ENCODE measurements at regions not wholly inside any gene's neighbourhood (a gene's known extent, or its start where the extent isn't known, plus 50 kb on each side); places are given as distances from the start of the nearest gene placed in this dataset.
"Not testable (repeated sequence)": the region's sequence is repeated elsewhere in the genome, so short reads cannot be mapped to it uniquely, and the experiment has no call there.

- DNase-seq (ENCODE audit: insufficient read length, low spot score): no peak
- FAIRE-seq: no peak
These were observed 103.5 kb upstream of the SLC38A2 start for GRCh38 chr12:46475972-46476645.

GRCh38 chr12:46474385-46474784, 101.8 kb upstream of the SLC38A2 start:
- FAIRE-seq; DNase-seq (ENCODE audit: insufficient read length, low spot score): not testable (repeated sequence)

- no peak for DNase-seq (ENCODE audit: insufficient read length, low spot score)
These were observed 101.2 kb upstream of the SLC38A2 start for GRCh38 chr12:46473634-46474329.

DNA sequence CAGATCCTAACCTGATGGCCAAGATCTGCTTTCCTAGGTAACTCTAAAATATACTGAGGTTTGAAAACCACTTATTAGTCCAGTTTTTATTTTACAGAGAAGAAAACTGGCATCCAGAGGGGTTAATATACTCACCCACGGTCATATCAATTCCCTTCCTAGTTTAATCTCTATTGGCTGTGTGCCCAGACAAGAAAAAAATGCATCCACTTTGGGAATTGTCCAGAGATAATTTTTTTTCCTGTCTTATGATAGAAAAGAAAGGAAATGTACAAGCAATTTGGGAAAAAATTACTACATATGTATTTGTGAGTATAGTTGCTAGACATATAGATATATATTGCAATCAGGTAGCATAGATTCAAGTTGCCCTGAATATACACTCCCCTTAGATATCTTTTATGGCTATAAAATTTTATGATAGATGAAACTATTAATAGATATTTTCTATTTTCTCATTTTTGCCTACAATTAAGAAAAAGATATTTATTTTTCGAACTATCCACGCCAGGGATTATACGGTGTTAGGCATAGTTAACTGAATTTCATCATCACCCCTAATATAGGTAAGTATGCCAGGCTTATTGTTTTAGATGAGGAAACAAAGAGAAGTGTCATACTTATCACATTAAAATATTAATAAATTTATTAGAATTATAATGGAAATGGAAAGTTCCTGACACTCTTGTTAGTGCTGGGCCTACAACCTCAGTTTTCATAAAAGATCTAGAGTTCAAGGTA, 100.5 kb upstream of the SLC38A2 start:
- FAIRE-seq: peak; percentile 11
- DNase-seq (ENCODE audit: insufficient read length, low spot score): no peak

More at GRCh38 chr12:46473634-46474329, 101.2 kb upstream of the SLC38A2 start:
- peak; percentile 97 for FAIRE-seq

DNA sequence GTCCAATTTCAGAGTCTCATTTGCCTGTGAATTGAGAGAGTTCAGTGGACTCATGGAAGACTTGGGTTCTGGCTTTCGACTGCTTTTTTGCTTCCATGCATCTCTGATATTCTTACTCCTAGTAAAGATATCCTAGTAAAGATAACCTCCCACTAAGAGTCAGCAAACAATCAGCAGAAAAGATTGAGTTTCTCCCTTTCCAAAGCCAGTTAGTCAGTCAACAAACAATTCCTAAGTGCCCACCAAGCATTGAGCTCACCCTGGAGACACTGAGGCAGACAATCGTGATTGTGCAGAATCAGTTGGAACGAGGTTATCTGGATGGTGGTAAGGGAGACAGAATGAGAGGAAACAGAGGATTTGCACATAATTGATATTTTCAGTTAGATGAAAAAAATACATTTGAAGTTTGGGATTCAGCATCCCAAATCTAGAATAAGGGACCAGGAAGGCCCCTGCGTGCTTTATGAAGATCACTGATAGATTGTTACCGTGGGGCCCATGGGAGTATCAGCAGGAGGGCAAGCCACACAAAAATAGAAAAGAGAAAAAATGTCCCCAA, 99.7 kb upstream of the SLC38A2 start:
- DNase-seq (ENCODE audit: insufficient read length, low spot score): no peak
- FAIRE-seq: no peak

DNA sequence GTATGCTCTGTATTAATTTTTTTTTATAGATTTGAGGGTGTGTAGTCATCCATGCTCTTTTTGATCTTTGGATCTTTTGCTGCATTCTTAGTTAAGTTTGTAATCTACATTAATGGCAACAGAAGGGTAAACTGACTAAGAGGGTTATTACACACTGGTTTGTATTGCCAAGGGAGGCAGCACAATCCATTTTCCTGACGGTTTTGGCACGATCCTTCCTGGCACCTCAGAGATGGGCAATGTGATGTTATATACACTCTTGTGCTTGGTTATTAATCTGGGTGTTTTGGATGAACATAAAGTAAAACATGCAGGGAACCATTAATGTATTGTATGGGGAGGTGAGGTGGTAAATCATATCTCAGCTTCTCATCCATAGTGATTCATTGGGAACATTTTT, 98.8 kb upstream of the SLC38A2 start:
- DNase-seq (ENCODE audit: insufficient read length, low spot score) (no peak), FAIRE-seq (no peak)

- FAIRE-seq (peak; percentile 11), DNase-seq (ENCODE audit: insufficient read length, low spot score) (no peak)
These were observed 98.4 kb upstream of the SLC38A2 start for GRCh38 chr12:46470975-46471374.

DNA sequence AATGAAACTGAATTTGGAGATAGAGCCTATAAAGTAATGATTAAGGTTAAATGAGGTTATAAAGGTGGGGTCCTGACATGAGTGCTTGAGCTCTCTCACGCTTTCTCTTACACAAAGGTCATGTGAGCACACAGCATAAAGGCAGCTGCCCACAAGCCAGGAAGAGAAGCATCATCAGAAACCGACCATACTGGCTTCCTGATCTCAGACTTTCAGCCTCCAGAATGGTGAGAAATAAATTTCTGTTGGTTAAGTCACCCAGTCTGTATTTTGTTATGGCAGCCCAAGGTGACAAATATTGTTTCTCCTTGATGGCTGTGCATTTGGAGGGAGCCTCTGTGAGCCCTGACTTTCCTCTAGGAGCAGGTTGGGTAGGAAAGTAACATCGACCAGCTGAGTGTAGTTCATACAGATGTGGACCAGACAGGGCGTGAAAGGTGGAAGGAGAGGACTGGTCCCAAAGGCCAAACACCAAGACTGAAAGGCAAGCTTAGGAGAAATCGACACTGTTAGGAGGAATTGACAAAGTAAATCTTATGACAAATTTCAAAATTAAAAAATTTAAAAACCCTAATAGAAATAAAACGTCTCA, 97.6 kb upstream of the SLC38A2 start:
- FAIRE-seq (peak; percentile 83), DNase-seq (ENCODE audit: insufficient read length, low spot score) (no peak)

DNA sequence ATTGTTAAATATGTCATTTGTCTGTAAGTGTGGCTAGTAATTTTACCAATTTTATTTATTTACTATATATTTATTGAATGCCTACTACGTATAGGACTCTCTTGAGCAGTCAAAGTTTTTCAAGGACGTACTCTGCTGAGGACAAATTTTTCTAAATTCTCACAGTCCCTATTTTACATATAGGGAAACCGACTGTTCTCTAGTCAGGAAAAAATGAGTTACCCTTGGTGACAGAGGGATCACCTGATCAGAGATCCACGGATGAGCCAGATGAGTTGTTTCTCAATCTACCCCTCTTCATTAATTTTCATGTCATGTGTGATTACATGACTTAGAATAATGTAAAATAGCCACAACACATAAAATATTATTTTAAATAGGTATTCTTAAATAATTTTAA, 96.2 kb upstream of the SLC38A2 start:
- no peak for FAIRE-seq

GRCh38 chr12:46468160-46468559, 95.6 kb upstream of the SLC38A2 start:
- FAIRE-seq (no peak), DNase-seq (ENCODE audit: insufficient read length, low spot score) (no peak)

More for the DNA sequence above, 96.2 kb upstream of the SLC38A2 start:
- DNase-seq (ENCODE audit: insufficient read length, low spot score): no peak

GRCh38 chr12:46465307-46465706, 92.7 kb upstream of the SLC38A2 start:
- no peak for FAIRE-seq
- DNase-seq (ENCODE audit: insufficient read length, low spot score): no peak

DNA sequence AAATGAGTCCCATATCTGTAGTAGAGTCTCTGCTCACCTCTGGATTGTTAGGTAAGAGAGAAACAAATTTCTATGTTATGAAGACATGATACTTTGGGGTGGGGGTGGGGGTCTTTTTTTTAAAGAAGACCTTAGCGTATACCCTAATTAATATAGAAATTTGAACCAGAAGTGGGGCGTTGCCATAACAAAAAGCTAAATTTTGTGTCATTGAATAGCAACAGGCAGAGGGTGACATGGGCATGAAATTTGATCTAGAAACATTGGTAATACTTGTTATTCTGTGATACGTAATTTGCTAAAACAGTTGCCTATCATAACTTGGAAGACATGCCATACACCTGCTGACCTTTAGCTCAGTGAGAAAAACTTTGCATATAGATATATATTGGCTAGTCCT, 92.3 kb upstream of the SLC38A2 start:
- FAIRE-seq (no peak), DNase-seq (ENCODE audit: insufficient read length, low spot score) (no peak)

DNA sequence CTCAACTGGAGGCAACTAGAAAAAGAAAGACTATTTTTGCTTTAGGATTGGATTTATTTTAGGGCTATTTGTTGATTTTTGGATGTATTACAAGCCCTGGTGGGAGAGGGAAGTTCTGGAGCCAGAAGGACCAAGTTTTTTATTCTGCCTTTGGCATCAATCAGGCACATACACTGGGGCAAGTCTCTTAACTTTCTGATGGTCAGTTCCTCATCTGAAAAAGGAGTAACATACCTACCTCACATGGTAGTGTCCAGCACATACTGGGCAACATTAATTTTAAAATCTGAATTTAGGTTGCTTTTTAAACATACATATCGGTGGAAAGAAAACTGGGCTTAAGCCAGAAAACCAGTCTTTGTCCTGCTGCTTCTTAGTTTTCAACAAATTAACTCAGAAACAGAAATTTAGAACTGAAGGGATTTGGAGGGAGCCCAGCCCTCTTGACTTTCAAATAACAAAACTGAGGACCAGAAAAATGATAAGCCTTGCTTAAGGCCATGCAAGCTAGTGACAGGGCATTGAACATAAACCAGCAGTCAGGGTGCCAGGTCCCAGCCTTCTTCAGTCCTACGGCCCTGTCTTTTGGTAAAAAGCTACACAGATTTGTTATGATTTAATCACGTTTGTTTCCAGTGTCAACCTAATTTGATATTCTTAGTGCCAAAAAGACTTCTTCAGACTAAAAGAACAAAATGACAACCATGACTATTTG, 90.2 kb upstream of the SLC38A2 start:
- FAIRE-seq (no peak), DNase-seq (ENCODE audit: insufficient read length, low spot score) (no peak)

GRCh38 chr12:46461907-46462640, 89.5 kb upstream of the SLC38A2 start:
- FAIRE-seq (no peak), DNase-seq (ENCODE audit: insufficient read length, low spot score) (no peak)

- no peak for DNase-seq (ENCODE audit: insufficient read length, low spot score)
- no peak for FAIRE-seq
These were observed 88.9 kb upstream of the SLC38A2 start for GRCh38 chr12:46461459-46461858.

GRCh38 chr12:46460682-46461210, 88.2 kb upstream of the SLC38A2 start:
- DNase-seq (ENCODE audit: insufficient read length, low spot score) (no peak), FAIRE-seq (no peak)

GRCh38 chr12:46459861-46460545, 87.4 kb upstream of the SLC38A2 start:
- DNase-seq (ENCODE audit: insufficient read length, low spot score): no peak
- FAIRE-seq: peak; percentile 86

DNA sequence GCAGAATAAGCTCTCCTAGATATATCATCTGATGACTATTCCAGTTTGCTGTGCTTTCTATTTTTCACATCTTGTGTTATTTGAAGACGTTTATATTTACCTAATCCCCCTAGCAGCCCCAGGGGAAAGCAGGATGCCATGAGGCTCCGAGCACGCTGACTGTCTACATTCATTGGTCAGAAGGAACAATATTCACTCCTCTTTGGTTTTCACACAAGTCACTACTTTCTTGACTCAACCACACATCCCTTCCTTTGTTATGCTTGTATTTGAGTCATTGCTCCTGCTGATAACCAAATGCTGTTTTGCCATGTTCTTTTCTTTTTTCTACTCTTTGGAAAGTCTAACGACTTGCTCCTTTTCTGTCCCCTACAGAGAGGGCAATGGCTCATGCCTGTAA, 86.5 kb upstream of the SLC38A2 start:
- FAIRE-seq: peak; percentile 66
- no peak for DNase-seq (ENCODE audit: insufficient read length, low spot score)
